Hepatocyte (in vitro differentiated cells): ENCODE measurements at regions not wholly inside any gene's neighbourhood (a gene's known extent, or its start where the extent isn't known, plus 50 kb on each side); places are given as distances from the start of the nearest gene placed in this dataset.

Source experiments
- DNase-seq: peaks from one replicate; pipeline ENCODE4 v3.0.0-alpha.2; 2016; ENCODE audit warnings: low spot score
- H2AFZ ChIP-seq: fragments of 200-600 bp; sonication (generic); 2 replicates; pipeline ENCODE4 v1.6.0; 2016; ENCODE audit warnings: antibody characterized with exemption, mild to moderate bottlenecking
- H3K27ac ChIP-seq: fragments of 200-600 bp; sonication (generic); 2 replicates; pipeline ENCODE4 v1.5.1; 2016; ENCODE audit warnings: mild to moderate bottlenecking
- H3K27me3 ChIP-seq: fragments of 200-600 bp; sonication (generic); 2 replicates; pipeline ENCODE4 v1.6.1; 2016
- H3K36me3 ChIP-seq: fragments of 200-600 bp; sonication (generic); replicated peaks from 2 replicates; pipeline ENCODE4 v1.5.1; 2016; ENCODE audit warnings: low read depth; ENCODE audit not compliant: insufficient read depth
- H3K4me1 ChIP-seq: fragments of 200-600 bp; sonication (generic); 2 replicates; pipeline ENCODE4 v1.5.1; 2016; ENCODE audit warnings: mild to moderate bottlenecking, moderate library complexity; ENCODE audit not compliant: insufficient read depth
- H3K4me2 ChIP-seq: fragments of 200-600 bp; sonication (generic); 2 replicates; pipeline ENCODE4 v1.6.0; 2016
- H3K4me3 ChIP-seq: fragments of 200-600 bp; sonication (generic); 2 replicates; pipeline ENCODE4 v1.5.1; 2016; ENCODE audit warnings: mild to moderate bottlenecking
- H3K79me2 ChIP-seq: fragments of 200-600 bp; sonication (generic); 2 replicates; pipeline ENCODE4 v1.6.0; 2017; ENCODE audit warnings: mild to moderate bottlenecking
- H3K9me2 ChIP-seq: fragments of 200-600 bp; sonication (generic); replicated peaks from 2 replicates; pipeline ENCODE4 v1.6.0; 2017; ENCODE audit warnings: mild to moderate bottlenecking; ENCODE audit not compliant: insufficient read depth
- H3K9me3 ChIP-seq: fragments of 200-600 bp; sonication (generic); 2 replicates; pipeline ENCODE4 v1.5.1; 2016; ENCODE audit warnings: low read depth, mild to moderate bottlenecking
- H4K20me1 ChIP-seq: fragments of 200-600 bp; sonication (generic); 2 replicates; pipeline ENCODE4 v1.6.0; 2016; ENCODE audit warnings: mild to moderate bottlenecking; ENCODE audit not compliant: insufficient read depth, poor library complexity, severe bottlenecking
- EZH2 ChIP-seq: fragments of 200-600 bp; sonication (generic); IDR thresholded peaks from 2 replicates; pipeline ENCODE4 v1.6.1; 2016; ENCODE audit warnings: antibody characterized with exemption, mild to moderate bottlenecking, borderline replicate concordance
- EZH2phosphoT487 ChIP-seq: fragments of 200-600 bp; sonication (generic); IDR thresholded peaks from one replicate; pipeline ENCODE4 v1.6.1; 2018; ENCODE audit warnings: antibody characterized with exemption, mild to moderate bottlenecking, low read depth, moderate library complexity; ENCODE audit not compliant: unreplicated experiment, severe bottlenecking
- WGBS: methylation state at CpG from one replicate; pipeline ENCODE4 v1.1.6; 2016; ENCODE audit warnings: low lambda C conversion rate; ENCODE audit errors: missing lambda C conversion rate; 5-methylcytosine and 5-hydroxymethylcytosine counted together
- TF ChIP-seq, protein P1 (sequence below): fragments of 200-600 bp; sonication (generic); IDR thresholded peaks from 2 replicates; pipeline ENCODE4 v1.5.1; 2016; ENCODE audit warnings: antibody characterized with exemption, mild to moderate bottlenecking; ENCODE audit not compliant: poor library complexity

DNA sequence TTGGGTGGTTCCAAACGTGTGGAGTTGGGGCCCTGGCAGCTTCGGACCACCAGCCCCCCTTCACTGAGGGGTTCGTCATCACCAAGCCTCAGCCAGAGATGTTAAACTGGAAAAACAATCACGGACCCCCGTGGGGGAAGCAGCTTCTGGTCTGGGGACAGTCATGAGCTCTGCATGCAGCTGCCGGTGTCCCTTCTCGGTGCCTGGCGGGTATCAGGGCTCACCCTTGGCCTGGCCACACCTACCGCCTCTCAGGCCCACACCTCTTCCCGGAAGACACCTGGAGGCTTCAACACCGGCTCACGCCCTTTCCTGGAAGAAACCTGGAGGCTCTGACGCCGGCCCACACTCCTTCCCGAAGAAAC, 77.8 kb upstream of the BHLHE23 start:
- Histone ChIP-seq H3K4me3 (no peak overlapping the region), H2AFZ (no peak overlapping the region), H3K9me2 (no peaks in the 10 kb centered on the region), H3K27me3 (no peaks in the 10 kb centered on the region), H3K79me2 (no peaks in the 10 kb centered on the region), H3K4me1 (no peaks in the 10 kb centered on the region), H3K9me3 (no peaks in the 10 kb centered on the region), H3K27ac (no peak overlapping the region), H3K4me2 (no peak overlapping the region), H4K20me1 (no peaks in the 10 kb centered on the region), H3K36me3 (no peaks in the 10 kb centered on the region)
- no peak for DNase-seq
- 75% methylated on average over 15 of the region's 15 CpGs for WGBS
- TF ChIP-seq EZH2 (no peak), EZH2phosphoT487 (no peak)
- TF ChIP-seq, protein P1, sequence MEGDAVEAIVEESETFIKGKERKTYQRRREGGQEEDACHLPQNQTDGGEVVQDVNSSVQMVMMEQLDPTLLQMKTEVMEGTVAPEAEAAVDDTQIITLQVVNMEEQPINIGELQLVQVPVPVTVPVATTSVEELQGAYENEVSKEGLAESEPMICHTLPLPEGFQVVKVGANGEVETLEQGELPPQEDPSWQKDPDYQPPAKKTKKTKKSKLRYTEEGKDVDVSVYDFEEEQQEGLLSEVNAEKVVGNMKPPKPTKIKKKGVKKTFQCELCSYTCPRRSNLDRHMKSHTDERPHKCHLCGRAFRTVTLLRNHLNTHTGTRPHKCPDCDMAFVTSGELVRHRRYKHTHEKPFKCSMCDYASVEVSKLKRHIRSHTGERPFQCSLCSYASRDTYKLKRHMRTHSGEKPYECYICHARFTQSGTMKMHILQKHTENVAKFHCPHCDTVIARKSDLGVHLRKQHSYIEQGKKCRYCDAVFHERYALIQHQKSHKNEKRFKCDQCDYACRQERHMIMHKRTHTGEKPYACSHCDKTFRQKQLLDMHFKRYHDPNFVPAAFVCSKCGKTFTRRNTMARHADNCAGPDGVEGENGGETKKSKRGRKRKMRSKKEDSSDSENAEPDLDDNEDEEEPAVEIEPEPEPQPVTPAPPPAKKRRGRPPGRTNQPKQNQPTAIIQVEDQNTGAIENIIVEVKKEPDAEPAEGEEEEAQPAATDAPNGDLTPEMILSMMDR, result no peak

DNA sequence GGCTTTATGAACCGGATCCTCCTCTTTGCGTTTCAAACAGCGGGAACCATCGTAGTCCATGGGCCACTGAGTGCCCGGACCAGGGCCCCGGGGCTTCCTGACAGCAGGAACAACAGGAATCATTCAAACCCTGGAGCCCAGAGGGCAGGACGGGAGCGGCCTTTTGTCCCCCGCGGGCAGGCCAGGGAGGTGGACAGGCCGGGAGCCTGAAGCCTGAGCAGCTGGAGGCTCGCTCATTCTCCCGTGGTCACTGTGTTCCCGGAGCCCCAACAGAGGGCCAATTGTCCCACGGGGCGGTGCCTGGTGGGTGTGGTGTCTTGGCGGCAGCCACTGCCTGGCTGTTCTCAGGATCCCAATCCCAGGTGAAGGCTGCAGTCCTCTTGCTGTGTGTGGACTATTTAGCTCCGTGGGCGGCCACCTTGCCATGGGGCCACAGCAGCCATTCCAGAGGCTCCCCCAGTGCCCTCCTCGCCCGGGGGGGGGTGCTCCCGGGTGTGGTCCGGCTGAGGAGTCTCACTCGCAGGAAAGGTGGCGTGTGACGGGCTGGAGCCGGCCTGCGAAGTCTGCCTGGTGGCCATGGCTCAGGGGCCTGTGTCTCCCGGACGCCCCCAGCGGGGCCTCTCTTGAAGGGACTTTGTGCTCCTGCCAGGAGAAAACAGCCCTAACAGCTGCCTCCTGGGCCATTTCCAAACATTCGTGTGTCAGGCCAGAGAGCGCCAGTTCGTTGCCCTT, 77.2 kb upstream of the BHLHE23 start:
- Histone ChIP-seq H3K27me3 (no peaks in the 10 kb centered on the region), H3K4me2 (no peak overlapping the region)

DNA sequence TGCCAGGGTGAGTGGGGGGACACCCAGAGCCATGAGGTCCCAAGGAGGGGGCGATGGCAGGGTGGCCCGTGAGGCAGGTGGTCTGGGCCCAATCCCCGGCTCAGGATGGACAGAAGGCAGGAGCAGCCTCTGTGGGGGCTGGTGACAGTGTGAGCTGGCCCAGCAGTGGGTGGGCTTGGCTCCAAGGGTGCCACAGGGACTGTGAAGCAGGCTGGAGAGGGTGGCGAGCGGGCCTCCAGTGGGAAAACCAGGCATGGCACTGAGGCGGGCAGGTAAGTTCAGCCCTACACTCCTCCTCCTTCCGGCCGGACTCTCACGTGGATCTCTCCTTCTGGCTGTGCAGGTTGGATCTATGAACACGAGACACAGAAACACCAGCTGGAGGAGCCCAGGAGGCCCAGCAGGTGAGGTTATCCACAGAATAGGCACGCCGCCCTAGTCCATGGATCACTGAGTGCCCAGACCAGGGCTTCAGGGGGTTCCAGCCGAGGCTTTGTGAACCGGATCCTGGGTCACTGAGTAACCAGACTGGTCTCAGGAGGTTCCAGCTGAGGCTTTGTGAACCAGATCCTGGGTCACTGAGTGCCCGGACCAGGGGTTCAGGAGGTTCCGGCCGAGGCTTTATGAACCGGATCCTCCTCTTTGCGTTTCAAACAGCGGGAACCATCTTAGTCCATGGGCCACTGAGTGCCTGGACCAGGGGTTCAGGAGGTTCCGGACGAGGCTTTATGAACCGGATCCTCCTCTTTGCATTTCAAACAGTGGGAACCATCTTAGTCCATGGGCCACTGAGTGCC, 76.4 kb upstream of the BHLHE23 start:
- Histone ChIP-seq H2AFZ (no peak overlapping the region), H3K27ac (no peak overlapping the region), H3K9me2 (no peaks in the 10 kb centered on the region), H3K4me3 (no peak overlapping the region), H3K4me2 (no peak overlapping the region), H3K9me3 (no peaks in the 10 kb centered on the region), H4K20me1 (no peaks in the 10 kb centered on the region), H3K4me1 (no peaks in the 10 kb centered on the region), H3K79me2 (no peaks in the 10 kb centered on the region), H3K36me3 (no peaks in the 10 kb centered on the region), H3K27me3 (no peaks in the 10 kb centered on the region)
- 86% methylated on average over 23 of the region's 23 CpGs for WGBS
- no peak for TF ChIP-seq EZH2phosphoT487
- no peak for TF ChIP-seq EZH2
- TF ChIP-seq, protein P1, result no peak
- DNase-seq, result no peak

More for the DNA sequence above, 77.2 kb upstream of the BHLHE23 start:
- WGBS, result 84% methylated on average over 32 of the region's 34 CpGs
- TF ChIP-seq EZH2phosphoT487 (no peak), EZH2 (no peak)
- TF ChIP-seq, protein P1, result no peak
- Histone ChIP-seq H3K9me3 (no peaks in the 10 kb centered on the region), H3K4me1 (no peaks in the 10 kb centered on the region), H3K27ac (no peak overlapping the region), H2AFZ (no peak overlapping the region), H3K9me2 (no peaks in the 10 kb centered on the region), H3K36me3 (no peaks in the 10 kb centered on the region), H3K4me3 (no peak overlapping the region), H4K20me1 (no peaks in the 10 kb centered on the region), H3K79me2 (no peaks in the 10 kb centered on the region)
- DNase-seq, result no peak
